ENCODE measurements at regions not wholly inside any gene's neighbourhood (a gene's known extent, or its start where the extent isn't known, plus 50 kb on each side); places are given as distances from the start of the nearest gene placed in this dataset.

GRCh38 chr2:185108588-185108987 lies 510.3 kb downstream of the ZNF804A start:
- BruUV-seq (replicated peaks) = no TSS peak
- RAD21 ChIA-PET (ENCODE audit: low non-redundant PET in 1 of 2, low total read pairs in 2 of 2, uncharacterized antibody in 2 of 2, unreplicated experiment in 2 of 2) = no interaction called here
- intact Hi-C loops (cut with micrococcal nuclease) = no loop called here

GRCh38 chr2:185127412-185127811 lies 529.1 kb downstream of the ZNF804A start:
- intact Hi-C loops (cut with micrococcal nuclease) = no loop called here
- Histone ChIP-seq H3K4me2 (ENCODE audit: low read length) (no peak overlapping the region), H3K27me3 (ENCODE audit: insufficient read depth, low read length) (no peaks in the 10 kb centered on the region), H3K4me3 (replicated peaks in 1 of 2; ENCODE audit: low read depth in 1 of 2, low read length in 2 of 2) (no peak overlapping the region), H3K27ac (ENCODE audit: low read depth, low read length) (no peak overlapping the region), H3K36me3 (ENCODE audit: control insufficient read depth in 1 of 2, insufficient read depth in 2 of 2, low read length in 2 of 2) (no peaks in the 10 kb centered on the region), H3K9me2 (ENCODE audit: insufficient read depth) (no peaks in the 10 kb centered on the region), H3K79me2 (ENCODE audit: insufficient read depth, low read length) (no peaks in the 10 kb centered on the region), H4K20me1 (ENCODE audit: insufficient read depth) (no peaks in the 10 kb centered on the region), H3K4me1 (ENCODE audit: control insufficient read depth in 1 of 2, insufficient read depth in 2 of 2, low read length in 2 of 2) (no peaks in the 10 kb centered on the region), H3K9ac (ENCODE audit: low read length) (no peak overlapping the region), H2AFZ (ENCODE audit: low read depth, low read length, poor library complexity, severe bottlenecking) (peak overlapping the region; percentile 6), H3K9me3 (ENCODE audit: control insufficient read depth in 1 of 2, insufficient read depth in 1 of 2, low read depth in 1 of 2, low read length in 2 of 2) (no peaks in the 10 kb centered on the region)
- ChIA-PET RAD21 (ENCODE audit: low non-redundant PET in 1 of 2, low total read pairs in 2 of 2, uncharacterized antibody in 2 of 2, unreplicated experiment in 2 of 2) (no interaction called here), POLR2A (no interaction called here), CTCF (no interaction called here)
- TF ChIP-seq RAD21 (IDR thresholded peaks at IDR 0.05; ENCODE audit: low read depth) (no peak), SRF (IDR thresholded peaks at IDR 0.05; ENCODE audit: low read depth) (no peak), JUND (IDR thresholded peaks at IDR 0.05) (no peak), POLR2A (IDR thresholded peaks at IDR 0.05; ENCODE audit: borderline replicate concordance, extremely low read depth, insufficient read depth, insufficient read length) (no peak), ATF3 (IDR thresholded peaks at IDR 0.05) (no peak), ZNF274 (IDR thresholded peaks at IDR 0.05; ENCODE audit: low read depth, low read length) (no peak), EZH2phosphoT487 (IDR thresholded peaks at IDR 0.05; ENCODE audit: borderline replicate concordance) (no peak), EGR1 (IDR thresholded peaks at IDR 0.05; ENCODE audit: low read depth) (no peak), ELF1 (IDR thresholded peaks at IDR 0.05; ENCODE audit: borderline replicate concordance, low read depth) (no peak), ZFX (IDR thresholded peaks at IDR 0.05) (no peak), YY1 (IDR thresholded peaks at IDR 0.05; ENCODE audit: extremely low read depth, insufficient replicate concordance, low read depth, low read length) (no peak), POLR2AphosphoS5 (IDR thresholded peaks at IDR 0.05; ENCODE audit: low read depth, low read length) (no peak), TCF7L2 (IDR thresholded peaks at IDR 0.05; ENCODE audit: borderline replicate concordance, extremely low read depth, insufficient read depth, insufficient read length) (no peak), SP1 (IDR thresholded peaks at IDR 0.05; ENCODE audit: low read depth) (no peak), CBX3 (IDR thresholded peaks at IDR 0.05; ENCODE audit: low read depth) (no peak)
- DNase-seq (ENCODE audit: low read depth, low spot score) = no peak
- no TSS peak for BruUV-seq (replicated peaks)
- no peak for ATAC-seq

More at GRCh38 chr2:185108588-185108987, 510.3 kb downstream of the ZNF804A start:
- no peaks in the 10 kb centered on the region for H3K4me1 ChIP-seq (ENCODE audit: control insufficient read depth in 1 of 2, insufficient read depth in 2 of 2, low read length in 2 of 2)
- TF ChIP-seq RAD21 (IDR thresholded peaks at IDR 0.05; ENCODE audit: low read depth) (peak; percentile 28; the same call in 1 of the 2 replicates), CBX3 (IDR thresholded peaks at IDR 0.05; ENCODE audit: low read depth) (no peak)
- DNase-seq (ENCODE audit: low read depth, low spot score) (no peak), ATAC-seq (no peak)
- no peaks in the 10 kb centered on the region for H4K20me1 ChIP-seq (ENCODE audit: insufficient read depth)
- ChIA-PET CTCF (no interaction called here), POLR2A (no interaction called here)
- no peak overlapping the region for H3K9ac ChIP-seq (ENCODE audit: low read length)
- no peaks in the 10 kb centered on the region for H3K27me3 ChIP-seq (ENCODE audit: insufficient read depth, low read length)
- no peak overlapping the region for H3K4me3 ChIP-seq (replicated peaks in 1 of 2; ENCODE audit: low read depth in 1 of 2, low read length in 2 of 2)
- no peak overlapping the region for H3K27ac ChIP-seq (ENCODE audit: low read depth, low read length)
- no peak overlapping the region for H2AFZ ChIP-seq (ENCODE audit: low read depth, low read length, poor library complexity, severe bottlenecking)
- H3K36me3 ChIP-seq (ENCODE audit: control insufficient read depth in 1 of 2, insufficient read depth in 2 of 2, low read length in 2 of 2) = no peaks in the 10 kb centered on the region
- H3K4me2 ChIP-seq (ENCODE audit: low read length) = no peak overlapping the region
- H3K79me2 ChIP-seq (ENCODE audit: insufficient read depth, low read length) = no peaks in the 10 kb centered on the region
- H3K9me2 ChIP-seq (ENCODE audit: insufficient read depth) = no peaks in the 10 kb centered on the region
- no peaks in the 10 kb centered on the region for H3K9me3 ChIP-seq (ENCODE audit: control insufficient read depth in 1 of 2, insufficient read depth in 1 of 2, low read depth in 1 of 2, low read length in 2 of 2)

Data from HCT116 (cell line).